Lower leg skin (tissue), 3 donors: ENCODE measurements at regions not wholly inside any gene's neighbourhood (a gene's known extent, or its start where the extent isn't known, plus 50 kb on each side); places are given as distances from the start of the nearest gene placed in this dataset.

Source experiments
- CTCF ChIP-seq, 3 donors: fragments of 450-650 bp; IDR thresholded peaks; one replicate each; pipeline ENCODE4 v1.5.1; 2016; ENCODE audit warnings: antibody characterized with exemption in 3 of 3, mild to moderate bottlenecking in 3 of 3, moderate library complexity in 2 of 3
- POLR2A ChIP-seq, 2 donors: fragments of 450-650 bp; IDR thresholded peaks; one replicate each; pipeline ENCODE4 v1.6.1; 2016 to 2017; ENCODE audit warnings: antibody characterized with exemption in 2 of 2, mild to moderate bottlenecking in 1 of 2, moderate library complexity in 1 of 2

GRCh38 chr4:44806071-44806470 is 79.7 kb upstream of the GNPDA2 start:
- no peak for TF ChIP-seq POLR2A (IDR thresholded peaks at IDR 0.05)
- no peak for TF ChIP-seq CTCF (IDR thresholded peaks at IDR 0.05)
